Skin epidermis (tissue), 12 donors: ENCODE measurements at regions not wholly inside any gene's neighbourhood (a gene's known extent, or its start where the extent isn't known, plus 50 kb on each side); places are given as distances from the start of the nearest gene placed in this dataset.

Experiments
- H3K27ac ChIP-seq, 21 experiments: fragments of 200-600 bp; sonication (generic) in 11 of 21; one replicate each; pipeline ENCODE4 v1.5.0; 2020; ENCODE audit warnings: mild to moderate bottlenecking in 3 of 21, inconsistent platforms in 2 of 21, moderate library complexity in 2 of 21
- H3K4me3 ChIP-seq, 7 experiments: fragments of 200-600 bp; sonication (generic) in 2 of 7; one replicate each; pipeline ENCODE4 v1.5.0; 2020; ENCODE audit warnings: inconsistent platforms in 2 of 7, mild to moderate bottlenecking in 2 of 7, moderate library complexity in 1 of 7

DNA sequence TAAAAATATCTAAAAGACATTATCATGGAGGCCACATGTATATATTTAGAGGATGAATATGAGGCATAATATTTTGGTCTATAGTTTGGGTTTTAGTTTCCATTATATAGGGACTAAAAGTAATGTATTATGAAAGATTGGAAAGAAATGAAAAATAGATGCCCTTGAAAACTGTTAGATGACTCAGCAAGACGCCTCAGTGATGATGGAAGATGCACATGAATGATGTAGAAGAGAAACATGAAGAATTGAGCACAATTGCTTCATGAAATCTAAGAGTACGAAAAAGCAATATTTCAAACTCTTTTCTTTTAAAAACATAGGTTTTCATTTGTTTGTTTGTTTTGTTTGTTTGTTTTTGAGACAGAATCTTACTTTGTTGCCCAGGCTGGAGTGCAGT lies 89.8 kb downstream of the ARL4A start:
- Histone ChIP-seq H3K27ac (no peak overlapping the region), H3K4me3 (no peak overlapping the region)

DNA sequence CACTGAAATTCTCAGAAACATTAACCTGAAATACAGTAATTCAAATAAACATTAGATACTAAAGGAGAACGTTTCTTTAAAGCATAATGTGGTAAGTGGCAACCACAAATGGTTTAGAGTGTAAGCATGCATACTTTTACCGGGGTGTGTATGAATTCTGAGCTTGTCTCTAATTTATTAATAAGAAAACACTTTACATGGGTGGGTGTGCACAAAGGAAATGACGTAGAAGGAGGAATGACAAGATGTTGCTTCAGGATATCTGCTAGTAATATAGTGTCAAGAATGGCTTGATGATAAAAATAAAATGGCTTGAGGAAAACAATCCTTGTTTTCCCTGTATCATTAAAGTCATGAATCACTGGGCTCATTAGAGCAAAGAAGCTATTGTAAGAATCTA lies 92.5 kb downstream of the ARL4A start:
- H3K4me3 ChIP-seq: no peak overlapping the region
- no peak overlapping the region for H3K27ac ChIP-seq

DNA sequence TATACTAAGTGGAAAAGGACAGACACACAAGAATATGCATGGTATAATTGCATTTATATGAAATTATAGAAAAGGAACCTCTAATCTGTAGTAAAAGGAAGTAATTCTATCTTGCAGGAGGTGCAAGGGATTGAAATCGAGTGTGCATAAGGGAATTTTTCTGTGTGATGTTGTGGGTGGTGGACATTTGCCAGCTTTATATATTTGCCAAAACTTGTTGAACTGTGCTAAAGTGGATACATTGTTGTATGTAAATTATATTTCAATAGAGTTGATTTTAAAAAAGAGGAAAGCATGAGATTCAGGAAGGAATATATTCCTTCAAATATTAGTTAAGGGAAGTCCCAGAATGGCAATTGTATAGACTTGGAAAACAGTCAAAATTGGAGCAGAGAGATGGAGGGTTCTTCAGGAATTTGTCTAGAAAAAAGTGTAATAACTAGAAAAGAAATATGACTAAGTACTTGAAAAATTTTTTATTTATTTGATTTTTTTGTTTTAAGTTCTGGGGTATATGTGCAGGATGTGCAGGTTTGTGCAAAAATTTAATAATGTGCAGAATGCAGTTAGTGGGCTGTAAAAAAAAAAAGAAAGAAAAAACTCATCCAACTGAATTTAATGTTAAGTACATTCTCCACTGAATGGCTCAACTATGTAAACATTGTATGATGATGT lies 96.1 kb downstream of the ARL4A start:
- no peak overlapping the region for H3K27ac ChIP-seq
- no peak overlapping the region for H3K4me3 ChIP-seq

DNA sequence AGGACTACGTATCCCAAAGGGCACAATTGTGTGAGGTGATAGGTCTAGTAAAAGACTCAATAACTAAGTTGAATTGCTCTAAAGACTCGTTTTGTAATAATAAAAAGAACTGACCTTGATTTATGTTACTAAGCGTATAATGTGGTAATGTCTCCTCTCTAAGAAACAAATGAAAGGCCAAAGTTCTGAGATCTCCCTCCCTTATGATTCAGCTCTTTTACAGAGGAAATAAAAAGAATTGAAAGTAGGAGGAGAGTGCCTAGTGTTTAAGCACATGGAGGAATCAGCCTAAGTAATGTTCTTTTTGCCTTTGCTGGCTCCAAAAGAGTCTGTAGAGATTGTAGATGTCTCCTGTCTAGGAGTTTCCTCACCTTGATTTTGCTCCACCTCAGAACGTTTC lies 98.0 kb downstream of the ARL4A start:
- H3K27ac ChIP-seq: no peak overlapping the region

DNA sequence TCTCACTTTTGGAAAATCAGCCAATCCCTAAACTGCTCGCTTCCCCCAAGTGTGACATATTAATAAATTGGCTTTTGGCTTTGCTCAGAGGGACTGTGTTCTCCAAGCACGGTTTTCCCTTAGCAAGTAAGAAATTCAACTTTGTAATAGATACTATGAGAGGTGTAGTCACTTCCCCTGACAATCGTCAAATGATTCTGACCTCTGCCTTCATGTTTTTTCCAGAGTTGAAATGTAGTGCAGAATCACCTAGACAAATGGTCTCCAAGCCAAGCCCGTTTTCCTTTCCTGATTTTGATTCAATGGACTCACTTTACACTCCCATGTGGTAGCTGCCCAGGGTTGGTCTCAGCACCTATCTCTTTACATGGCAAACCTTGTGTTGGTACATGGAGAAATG lies 99.1 kb downstream of the ARL4A start:
- Histone ChIP-seq H3K27ac (no peak overlapping the region), H3K4me3 (no peak overlapping the region)

More for the DNA sequence above, 98.0 kb downstream of the ARL4A start:
- no peak overlapping the region for H3K4me3 ChIP-seq

DNA sequence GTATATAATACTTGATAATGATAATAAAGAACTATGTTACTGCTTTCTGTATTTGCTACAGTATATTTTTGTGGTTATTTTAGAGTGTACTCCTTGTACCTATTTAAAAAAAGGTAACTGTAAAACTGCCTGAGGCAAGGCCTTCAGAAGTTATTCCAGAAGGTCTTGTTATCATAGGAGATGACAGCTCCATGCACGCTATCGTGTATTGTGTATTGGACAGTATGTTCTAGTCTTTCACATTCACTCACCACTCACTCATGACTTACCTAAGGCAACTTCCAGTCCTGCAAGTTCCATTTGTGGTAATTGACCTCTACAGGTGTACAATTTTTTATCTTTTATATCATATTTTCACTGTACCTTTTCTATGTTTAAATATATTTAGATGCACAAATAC lies 100.7 kb downstream of the ARL4A start:
- no peak overlapping the region for H3K4me3 ChIP-seq
- no peak overlapping the region for H3K27ac ChIP-seq

DNA sequence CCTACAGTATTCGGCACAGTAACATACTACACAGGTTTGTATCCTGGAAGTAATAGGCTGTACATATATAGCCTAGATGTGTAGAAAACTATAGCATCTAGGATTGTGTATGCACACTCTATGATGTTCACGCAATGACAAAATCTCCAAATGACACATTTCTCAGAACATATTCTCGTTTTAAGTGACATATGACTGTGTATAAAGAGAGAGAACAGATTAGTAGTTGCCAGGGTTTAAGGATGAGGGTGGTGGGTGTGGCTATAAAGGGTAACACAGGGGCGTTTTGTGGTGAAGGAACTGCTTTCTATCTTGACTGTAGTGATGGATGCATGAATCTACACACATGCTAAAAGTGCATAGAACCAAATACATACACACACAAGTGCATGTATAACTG lies 101.2 kb downstream of the ARL4A start:
- Histone ChIP-seq H3K4me3 (no peak overlapping the region), H3K27ac (no peak overlapping the region)

DNA sequence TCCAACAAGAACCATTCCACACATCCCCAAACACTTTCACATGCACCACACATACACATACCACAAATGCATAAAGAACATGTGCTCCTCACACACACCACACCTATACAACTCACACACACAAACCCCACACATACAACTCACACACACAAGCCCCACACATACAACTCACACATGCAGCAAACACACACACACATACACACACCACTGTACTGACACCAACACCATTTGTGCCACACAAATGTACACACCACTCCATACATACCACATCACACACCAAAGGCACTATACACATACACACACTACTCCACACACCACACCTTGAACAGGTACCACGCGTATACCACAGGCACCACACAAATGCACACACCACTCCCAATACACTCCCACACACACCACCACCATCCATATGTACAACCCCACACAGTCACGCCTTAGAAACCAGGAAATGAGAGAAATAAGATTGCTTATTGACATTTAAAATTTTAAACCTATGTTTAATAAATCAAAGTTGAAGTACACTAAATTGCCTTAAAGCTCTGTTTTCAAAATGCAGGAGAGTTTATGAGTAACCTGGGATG lies 107.4 kb downstream of the ARL4A start:
- Histone ChIP-seq H3K4me3 (no peak overlapping the region), H3K27ac (no peak overlapping the region)

DNA sequence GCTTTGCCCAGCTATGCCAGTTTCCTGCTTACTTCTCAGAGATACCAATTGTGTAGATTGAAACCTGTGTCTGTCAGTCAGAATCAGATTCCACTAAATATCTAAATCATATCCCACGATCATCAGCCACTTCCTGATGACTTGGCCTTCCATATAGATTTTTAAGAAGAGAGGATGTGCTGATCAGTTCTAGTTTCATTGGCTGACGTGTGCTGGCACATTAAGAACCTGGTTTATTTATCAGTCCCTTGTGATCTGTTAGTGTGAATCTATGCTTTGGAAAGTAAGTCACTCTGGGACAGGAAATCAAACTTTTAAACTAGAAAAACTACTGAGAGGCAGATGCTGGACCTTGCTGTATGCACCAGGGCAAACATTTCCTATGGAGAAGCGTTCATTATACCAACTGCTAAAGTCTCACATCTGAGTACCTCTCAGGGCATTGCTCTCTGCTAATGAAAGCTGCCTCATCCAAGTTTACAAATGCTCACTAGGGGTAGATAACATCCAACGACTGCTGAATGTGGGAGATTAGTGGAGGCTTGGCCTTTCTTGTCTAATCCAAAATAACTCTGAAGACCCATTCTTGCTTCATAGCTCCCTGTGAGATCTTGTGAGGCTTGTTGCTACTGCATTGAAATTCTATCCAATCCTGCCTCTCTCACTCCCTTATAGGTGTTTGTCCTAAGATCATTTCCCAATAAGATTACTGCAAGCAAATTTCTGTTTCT lies 109.1 kb downstream of the ARL4A start:
- Histone ChIP-seq H3K27ac (no peak overlapping the region), H3K4me3 (no peak overlapping the region)

DNA sequence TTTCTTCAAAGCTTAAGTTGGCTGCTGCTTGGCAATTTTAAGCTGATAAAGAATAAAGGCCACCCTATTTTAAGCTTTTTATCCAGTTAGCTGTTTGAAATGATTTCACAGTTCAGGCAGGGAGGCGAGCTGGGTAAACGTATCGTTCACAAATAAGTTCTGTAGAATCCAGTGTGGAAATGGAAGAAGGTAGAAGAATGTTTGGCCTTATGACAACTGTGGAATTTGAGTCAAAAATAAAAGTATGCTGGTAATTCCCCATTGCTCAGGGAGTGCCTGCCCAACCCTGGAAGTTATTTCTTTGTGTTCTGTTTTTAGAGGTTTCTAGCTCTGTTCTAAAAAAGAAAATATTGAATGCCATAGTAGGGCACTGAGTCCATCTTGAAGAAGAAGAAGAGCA lies 113.1 kb downstream of the ARL4A start:
- Histone ChIP-seq H3K27ac (peak overlapping the region in 1 of 21 experiments; percentile 11), H3K4me3 (no peak overlapping the region)

DNA sequence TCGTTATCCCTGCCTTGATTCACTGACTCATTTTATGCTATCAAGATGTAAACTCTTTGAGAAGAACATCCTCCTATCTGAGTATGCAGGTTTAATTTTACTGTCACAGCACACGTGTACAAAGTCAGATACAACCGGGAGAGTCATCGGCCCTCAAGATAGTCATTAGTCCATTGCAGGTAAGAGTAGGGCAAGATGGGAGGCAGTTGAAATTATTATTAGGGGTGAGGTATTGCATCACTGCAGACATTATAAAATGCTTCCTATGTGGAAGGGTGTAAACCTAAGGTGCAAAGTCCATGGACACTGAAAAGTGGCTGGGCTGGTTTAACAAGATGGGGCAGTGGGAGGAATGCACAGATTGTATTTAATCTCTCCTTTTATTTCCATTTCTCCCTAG lies 113.7 kb downstream of the ARL4A start:
- H3K4me3 ChIP-seq: no peak overlapping the region
- H3K27ac ChIP-seq: peak overlapping the region in 10 of 21 experiments; percentile 29 to 74 (median 56)

DNA sequence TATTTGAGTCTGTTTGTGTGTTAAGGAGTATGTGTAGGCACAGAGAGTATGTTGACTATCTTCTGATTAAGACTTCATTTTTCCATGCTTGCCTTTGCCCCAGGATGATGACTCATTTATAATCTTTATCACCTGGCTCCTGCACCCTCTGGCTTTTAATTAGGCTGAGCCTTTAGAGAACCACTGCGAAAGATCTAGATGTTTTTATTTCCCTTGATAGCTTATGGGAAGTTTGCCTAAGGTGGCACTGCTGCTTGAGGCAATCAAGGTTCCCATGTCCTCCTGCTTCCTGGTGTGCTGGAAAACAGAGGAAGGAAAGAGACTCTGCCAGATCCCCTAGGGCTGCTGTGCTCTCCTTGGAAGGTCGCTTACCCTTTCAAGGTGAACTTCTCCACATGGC lies 114.6 kb downstream of the ARL4A start:
- peak overlapping the region in 14 of 21 experiments; percentile 6 to 74 (median 50) for H3K27ac ChIP-seq
- H3K4me3 ChIP-seq: no peak overlapping the region

DNA sequence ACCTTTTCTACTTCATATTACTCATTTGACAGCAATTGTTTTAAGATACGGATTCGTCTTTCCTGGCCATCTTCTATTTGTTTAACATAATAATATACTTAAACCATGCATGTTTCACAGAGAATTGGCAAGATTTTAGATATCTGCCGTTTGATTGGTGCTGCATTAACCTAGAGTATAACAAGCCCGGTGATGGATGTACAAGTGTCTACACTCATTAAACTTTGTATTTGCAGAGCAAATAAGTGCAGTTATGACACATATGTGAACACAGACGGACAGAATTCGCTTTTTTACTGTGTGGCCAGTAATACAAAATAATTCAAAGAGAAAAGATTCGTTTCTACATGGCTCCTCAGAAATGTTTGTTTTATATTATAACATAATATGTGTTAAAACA lies 116.1 kb downstream of the ARL4A start:
- H3K27ac ChIP-seq: peak overlapping the region in 5 of 21 experiments; percentile 33 to 74 (median 52)
- no peak overlapping the region for H3K4me3 ChIP-seq

DNA sequence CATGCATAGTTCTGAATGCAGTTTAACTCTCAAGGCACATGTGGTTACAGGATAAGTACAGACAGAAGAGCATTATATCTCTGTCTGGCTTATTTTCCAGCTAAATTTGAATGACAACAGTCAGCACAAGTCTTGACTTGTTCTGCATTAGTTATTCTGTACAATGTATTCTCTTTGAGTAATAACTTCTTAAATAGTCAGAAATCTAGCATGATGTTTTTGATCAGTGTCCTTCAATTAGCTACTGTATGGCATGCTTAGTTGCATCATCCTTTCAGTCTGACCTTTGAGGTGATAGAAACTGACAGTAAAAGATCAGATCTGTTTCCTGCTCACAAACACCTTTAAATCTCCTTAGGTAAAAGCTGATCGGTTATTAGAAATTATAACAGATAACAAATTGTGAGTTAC lies 118.1 kb downstream of the ARL4A start:
- H3K4me3 ChIP-seq: no peak overlapping the region
- H3K27ac ChIP-seq: peak overlapping the region in 1 of 21 experiments; percentile 17

DNA sequence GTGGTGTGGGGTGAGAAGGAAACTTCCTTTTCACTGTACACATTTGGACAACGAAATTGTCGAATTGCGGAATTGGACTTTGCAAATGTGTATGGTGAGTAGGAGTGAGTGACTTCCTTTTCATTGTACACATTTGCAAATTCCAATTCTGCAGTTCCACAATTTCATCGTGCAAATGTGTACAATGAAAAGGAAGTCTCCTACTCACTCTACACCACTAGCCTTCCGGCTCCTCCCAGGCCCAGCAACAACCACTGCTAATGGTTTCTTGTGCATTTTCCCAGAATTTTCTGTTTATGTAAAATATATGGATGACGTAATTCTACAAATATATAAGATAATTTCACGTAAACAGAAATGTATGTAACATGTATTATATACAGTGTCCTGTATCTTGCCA lies 118.5 kb downstream of the ARL4A start:
- Histone ChIP-seq H3K4me3 (no peak overlapping the region), H3K27ac (no peak overlapping the region)

DNA sequence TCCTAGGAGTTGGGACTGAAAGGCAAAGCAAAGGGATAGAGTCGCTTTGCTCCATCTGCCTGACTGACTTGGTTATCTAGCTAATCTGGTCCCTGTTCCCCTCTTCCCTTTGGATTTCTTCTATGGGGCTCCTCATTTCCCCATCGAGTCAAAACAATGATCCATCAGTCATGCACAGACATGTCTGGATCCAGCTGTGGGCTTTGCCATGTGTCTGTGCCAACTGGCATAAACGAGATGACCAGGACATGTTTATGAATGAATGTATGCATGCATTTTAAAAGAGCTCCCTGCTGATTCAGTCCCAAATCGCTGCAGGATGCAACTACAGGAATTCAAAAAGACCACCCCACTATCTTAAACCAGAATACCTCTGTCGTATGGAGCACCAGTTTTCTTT lies 122.0 kb downstream of the ARL4A start:
- no peak overlapping the region for H3K4me3 ChIP-seq
- no peak overlapping the region for H3K27ac ChIP-seq

DNA sequence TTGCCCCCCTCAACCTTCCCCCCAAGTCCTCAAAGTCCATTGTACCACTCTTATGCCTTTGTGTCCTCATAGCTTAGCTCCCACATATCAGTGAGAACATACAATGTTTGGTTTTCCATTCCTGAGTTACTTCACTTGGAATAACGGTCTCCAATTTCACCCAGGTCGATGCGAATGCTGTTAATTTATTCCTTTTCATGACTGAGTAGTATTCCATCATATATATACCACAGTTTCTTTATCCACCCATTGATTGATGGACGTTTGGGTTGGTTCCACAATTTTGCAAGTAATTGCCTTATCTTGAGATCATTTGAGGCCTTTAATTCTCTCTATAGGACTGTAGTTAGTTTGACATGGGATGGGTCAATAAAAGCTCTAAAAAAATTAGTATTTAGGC lies 124.7 kb downstream of the ARL4A start:
- Histone ChIP-seq H3K4me3 (no peak overlapping the region), H3K27ac (no peak overlapping the region)

DNA sequence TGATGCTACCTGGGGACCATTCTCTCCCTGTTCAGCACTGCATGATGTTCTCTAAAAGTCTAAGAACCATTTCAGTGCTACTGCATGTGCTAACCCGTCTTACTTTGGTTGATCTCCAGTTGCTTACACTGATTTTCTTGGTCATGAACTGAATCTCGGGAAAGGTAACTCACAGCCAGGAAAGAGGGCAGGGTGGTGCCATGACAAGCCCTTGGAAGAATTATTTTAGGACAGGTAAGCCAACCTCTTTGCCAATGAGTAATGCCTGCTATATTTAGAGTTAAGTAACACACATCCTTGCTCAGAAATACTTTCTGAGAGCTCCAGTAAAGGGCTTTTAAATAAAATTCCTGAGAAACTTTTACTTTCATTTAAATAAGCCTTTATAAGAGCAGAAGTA lies 126.7 kb downstream of the ARL4A start:
- H3K27ac ChIP-seq: peak overlapping the region in 10 of 21 experiments; percentile 12 to 68 (median 46)
- H3K4me3 ChIP-seq: no peak overlapping the region

DNA sequence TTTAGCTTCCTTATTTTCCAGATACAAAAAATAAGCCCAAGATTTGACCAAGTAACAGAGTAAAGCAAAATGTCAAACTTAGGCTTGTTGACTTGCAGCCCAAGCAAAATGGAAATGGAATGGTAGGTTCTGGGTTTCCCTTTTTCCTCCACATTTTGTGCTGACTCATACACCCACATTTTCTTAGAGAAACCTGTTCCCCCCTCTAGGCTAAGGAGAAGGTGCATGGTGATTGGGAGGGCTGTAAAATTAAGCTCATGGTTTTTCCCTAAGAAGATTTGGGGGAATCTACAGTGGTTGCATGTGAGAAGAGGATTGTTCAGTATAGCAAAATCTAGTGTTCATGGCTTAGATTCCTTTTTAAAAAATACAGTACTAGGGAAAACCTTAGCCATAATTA lies 127.4 kb downstream of the ARL4A start:
- Histone ChIP-seq H3K4me3 (no peak overlapping the region), H3K27ac (peak overlapping the region in 5 of 21 experiments; percentile 25 to 68 (median 51))

DNA sequence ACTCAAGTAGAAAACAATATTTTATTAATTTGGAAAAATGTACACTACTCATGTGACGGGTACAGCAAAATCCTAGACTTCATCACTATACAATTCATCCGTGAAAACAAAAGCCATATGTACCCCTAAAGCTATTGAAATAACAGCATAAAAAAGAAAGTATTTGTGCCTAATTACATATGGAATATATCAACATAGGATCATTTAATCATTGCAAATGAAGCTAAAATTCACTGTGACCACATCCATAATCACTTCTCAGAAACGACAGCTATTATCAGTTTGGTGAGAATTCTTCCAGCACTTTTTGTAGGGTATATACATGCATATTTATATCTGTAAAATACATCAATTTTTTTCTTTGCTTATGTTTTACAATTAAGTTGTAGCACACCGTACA lies 128.0 kb downstream of the ARL4A start:
- Histone ChIP-seq H3K4me3 (no peak overlapping the region), H3K27ac (peak overlapping the region in 1 of 21 experiments; percentile 35)

DNA sequence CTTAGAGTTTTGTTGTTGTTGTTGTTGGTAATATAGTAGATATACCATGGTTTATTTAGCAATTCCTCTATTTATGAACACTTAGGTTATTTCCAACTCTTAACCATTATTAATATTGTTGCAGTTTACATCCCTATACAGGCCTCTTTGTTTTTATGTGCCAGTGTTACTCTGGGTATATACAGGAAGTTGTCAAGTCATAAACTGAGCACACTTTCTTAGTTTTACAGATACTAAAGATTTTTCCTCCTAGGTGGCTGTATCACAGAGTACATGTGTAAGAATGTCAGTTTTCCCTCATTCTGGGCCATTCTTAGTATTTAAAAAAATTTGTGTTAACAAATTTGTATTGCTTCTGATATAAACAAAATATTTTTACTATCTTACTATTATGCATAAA lies 128.4 kb downstream of the ARL4A start:
- Histone ChIP-seq H3K4me3 (no peak overlapping the region), H3K27ac (no peak overlapping the region)
